ENCODE measurements at regions not wholly inside any gene's neighbourhood (a gene's known extent, or its start where the extent isn't known, plus 50 kb on each side); places are given as distances from the start of the nearest gene placed in this dataset.

GRCh38 chr3:30203301-30203700, 403.1 kb upstream of the TGFBR2 start:
- Histone ChIP-seq H3K4me3 (no peak overlapping the region), H3K4me1 (no peaks in the 10 kb centered on the region), H3K27me3 (no peaks in the 10 kb centered on the region), H3K9me3 (no peaks in the 10 kb centered on the region), H3K27ac (no peak overlapping the region), H3K36me3 (no peaks in the 10 kb centered on the region)
- no peak for DNase-seq (ENCODE audit: extremely low spot score in 2 of 2)
- TF ChIP-seq POLR2AphosphoS5 (IDR thresholded peaks at IDR 0.05; ENCODE audit: insufficient read depth in 1 of 2, low read depth in 1 of 2): no peak
- no peak for TF ChIP-seq CTCF (IDR thresholded peaks at IDR 0.05)
- no peak for TF ChIP-seq POLR2A (IDR thresholded peaks at IDR 0.05)
- intact Hi-C loops (cut with DNase I): no loop called here

GRCh38 chr3:30204126-30204525, 402.3 kb upstream of the TGFBR2 start:
- Histone ChIP-seq H3K4me1 (no peaks in the 10 kb centered on the region), H3K9me3 (no peaks in the 10 kb centered on the region), H3K27me3 (no peaks in the 10 kb centered on the region), H3K36me3 (no peaks in the 10 kb centered on the region), H3K4me3 (no peak overlapping the region), H3K27ac (no peak overlapping the region)
- intact Hi-C loops (cut with DNase I): no loop called here
- TF ChIP-seq POLR2A (IDR thresholded peaks at IDR 0.05): no peak
- no peak for TF ChIP-seq CTCF (IDR thresholded peaks at IDR 0.05)
- no peak for DNase-seq (ENCODE audit: extremely low spot score in 2 of 2)

GRCh38 chr3:30206051-30206450, 400.4 kb upstream of the TGFBR2 start:
- intact Hi-C loops (cut with DNase I): no loop called here
- Histone ChIP-seq H3K4me1 (no peaks in the 10 kb centered on the region), H3K4me3 (no peak overlapping the region), H3K9me3 (no peaks in the 10 kb centered on the region), H3K27me3 (no peaks in the 10 kb centered on the region), H3K27ac (no peak overlapping the region), H3K36me3 (no peaks in the 10 kb centered on the region)
- TF ChIP-seq POLR2A (IDR thresholded peaks at IDR 0.05) (no peak), POLR2AphosphoS5 (IDR thresholded peaks at IDR 0.05; ENCODE audit: insufficient read depth in 1 of 2, low read depth in 1 of 2) (no peak), CTCF (IDR thresholded peaks at IDR 0.05) (no peak)
- no peak for DNase-seq (ENCODE audit: extremely low spot score in 2 of 2)

- Histone ChIP-seq H3K9me3 (no peaks in the 10 kb centered on the region), H3K36me3 (no peaks in the 10 kb centered on the region), H3K27me3 (no peaks in the 10 kb centered on the region), H3K27ac (no peak overlapping the region), H3K4me1 (peaks cover 5% of the 10 kb centered on the region), H3K4me3 (no peak overlapping the region)
- TF ChIP-seq POLR2A (IDR thresholded peaks at IDR 0.05) (no peak), CTCF (IDR thresholded peaks at IDR 0.05) (no peak), POLR2AphosphoS5 (IDR thresholded peaks at IDR 0.05; ENCODE audit: insufficient read depth in 1 of 2, low read depth in 1 of 2) (no peak)
- intact Hi-C loops (cut with DNase I): no loop called here
- DNase-seq (ENCODE audit: extremely low spot score in 2 of 2): no peak
Observed at GRCh38 chr3:30221619-30222018, 384.8 kb upstream of the TGFBR2 start.

GRCh38 chr3:30222441-30222840, 384.0 kb upstream of the TGFBR2 start:
- intact Hi-C loops (cut with DNase I): no loop called here
- no peak for TF ChIP-seq POLR2A (IDR thresholded peaks at IDR 0.05)
- no peak for TF ChIP-seq CTCF (IDR thresholded peaks at IDR 0.05)
- TF ChIP-seq POLR2AphosphoS5 (IDR thresholded peaks at IDR 0.05; ENCODE audit: insufficient read depth in 1 of 2, low read depth in 1 of 2): no peak
- DNase-seq (ENCODE audit: extremely low spot score in 2 of 2): no peak
- no peak overlapping the region for H3K27ac ChIP-seq
- no peaks in the 10 kb centered on the region for H3K9me3 ChIP-seq
- H3K4me3 ChIP-seq: no peak overlapping the region
- no peaks in the 10 kb centered on the region for H3K36me3 ChIP-seq
- peaks cover 9% of the 10 kb centered on the region for H3K4me1 ChIP-seq
- no peaks in the 10 kb centered on the region for H3K27me3 ChIP-seq
